ENCODE measurements at regions not wholly inside any gene's neighbourhood (a gene's known extent, or its start where the extent isn't known, plus 50 kb on each side); places are given as distances from the start of the nearest gene placed in this dataset.

DNA sequence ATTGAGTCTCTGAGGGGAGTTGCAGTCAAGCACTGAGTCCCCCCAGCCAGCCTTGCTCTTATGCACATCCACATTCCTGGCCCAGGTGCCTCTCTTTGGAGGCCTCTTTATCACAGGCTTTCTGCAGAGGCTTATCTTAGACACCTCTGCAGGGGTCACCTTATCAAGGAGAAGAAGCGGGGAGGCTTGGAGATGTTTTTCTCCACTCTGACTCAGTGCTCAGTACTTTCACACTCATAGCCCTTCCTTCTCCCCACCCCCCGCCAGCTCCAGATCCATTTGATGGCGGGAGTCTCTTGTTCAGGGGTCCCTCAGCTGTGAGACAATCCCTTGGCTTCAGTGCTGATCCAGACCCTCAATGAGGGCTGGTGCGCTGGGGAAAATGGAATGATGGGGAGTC is 132.1 kb upstream of the TSHZ2 start:
- no peak for DNase-seq

DNA sequence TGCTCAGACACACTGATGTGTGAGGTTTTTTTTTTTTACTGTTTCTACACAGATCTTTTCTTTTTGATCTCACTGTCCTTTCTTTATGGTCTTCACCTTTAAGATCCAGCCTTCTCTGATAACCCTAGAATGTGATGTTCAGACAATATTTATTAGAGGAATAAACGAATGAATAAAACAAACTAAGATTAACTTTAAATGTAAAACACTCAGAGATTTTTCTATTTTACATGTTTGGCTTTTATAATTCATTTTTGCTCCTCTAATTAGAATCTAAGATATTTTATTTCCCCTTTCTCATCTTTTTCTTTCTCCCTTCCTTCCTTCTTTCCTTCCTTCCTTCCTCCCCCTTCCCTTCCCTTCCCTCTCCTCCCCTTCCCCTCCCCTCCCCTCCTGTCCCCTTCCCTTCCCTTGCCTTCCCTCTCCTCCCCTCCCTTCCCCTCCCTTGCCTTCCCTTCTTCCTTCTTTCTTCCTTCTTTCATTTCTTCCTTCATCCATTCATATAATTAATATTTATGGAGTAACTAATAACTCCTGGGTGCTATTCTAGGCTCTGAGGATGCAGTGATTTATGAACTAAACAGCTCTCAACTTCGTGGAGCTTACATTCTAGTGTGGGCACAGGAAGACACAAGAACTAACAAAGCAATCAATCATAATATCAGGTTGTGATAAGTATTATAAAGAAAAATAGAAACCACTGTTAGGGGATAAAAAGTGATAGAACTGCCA is 133.5 kb upstream of the TSHZ2 start:
- ChIA-PET POLR2A (no interaction called here), CTCF (no interaction called here)
- H3K4me3 Mint-ChIP-seq (ENCODE audit: unreplicated experiment), result no peak overlapping the region
- intact Hi-C loops (cut with micrococcal nuclease; ENCODE audit: unreplicated experiment), result no loop called here
- no peaks in the 10 kb centered on the region for H3K9me3 Mint-ChIP-seq (ENCODE audit: unreplicated experiment)
- Histone ChIP-seq H3K9me3 (no peaks in the 10 kb centered on the region), H3K4me3 (ENCODE audit: low read depth, low read length) (no peak overlapping the region), H3K4me1 (no peaks in the 10 kb centered on the region), H3K27me3 (replicated peaks; ENCODE audit: control insufficient read depth, insufficient read depth, low read length) (no peaks in the 10 kb centered on the region), H3K36me3 (ENCODE audit: control insufficient read depth, insufficient read depth, low read length) (no peaks in the 10 kb centered on the region)
- H3K4me1 Mint-ChIP-seq (ENCODE audit: low read depth, unreplicated experiment), result no peaks in the 10 kb centered on the region
- no peak for DNase-seq
- TF ChIP-seq, protein P1, sequence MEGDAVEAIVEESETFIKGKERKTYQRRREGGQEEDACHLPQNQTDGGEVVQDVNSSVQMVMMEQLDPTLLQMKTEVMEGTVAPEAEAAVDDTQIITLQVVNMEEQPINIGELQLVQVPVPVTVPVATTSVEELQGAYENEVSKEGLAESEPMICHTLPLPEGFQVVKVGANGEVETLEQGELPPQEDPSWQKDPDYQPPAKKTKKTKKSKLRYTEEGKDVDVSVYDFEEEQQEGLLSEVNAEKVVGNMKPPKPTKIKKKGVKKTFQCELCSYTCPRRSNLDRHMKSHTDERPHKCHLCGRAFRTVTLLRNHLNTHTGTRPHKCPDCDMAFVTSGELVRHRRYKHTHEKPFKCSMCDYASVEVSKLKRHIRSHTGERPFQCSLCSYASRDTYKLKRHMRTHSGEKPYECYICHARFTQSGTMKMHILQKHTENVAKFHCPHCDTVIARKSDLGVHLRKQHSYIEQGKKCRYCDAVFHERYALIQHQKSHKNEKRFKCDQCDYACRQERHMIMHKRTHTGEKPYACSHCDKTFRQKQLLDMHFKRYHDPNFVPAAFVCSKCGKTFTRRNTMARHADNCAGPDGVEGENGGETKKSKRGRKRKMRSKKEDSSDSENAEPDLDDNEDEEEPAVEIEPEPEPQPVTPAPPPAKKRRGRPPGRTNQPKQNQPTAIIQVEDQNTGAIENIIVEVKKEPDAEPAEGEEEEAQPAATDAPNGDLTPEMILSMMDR (IDR thresholded peaks at IDR 0.05; ENCODE audit: insufficient read depth in 1 of 2, low read depth in 1 of 2, low read length in 1 of 2, severe bottlenecking in 1 of 2, unreplicated experiment in 1 of 2), result no peak
- H3K27ac Mint-ChIP-seq (ENCODE audit: unreplicated experiment), result no peak overlapping the region
- H3K36me3 Mint-ChIP-seq (ENCODE audit: insufficient read depth, unreplicated experiment), result no peaks in the 10 kb centered on the region
- H3K27me3 Mint-ChIP-seq (ENCODE audit: insufficient read depth, unreplicated experiment), result peaks cover 24% of the 10 kb centered on the region
- BruUV-seq (replicated peaks), result no TSS peak

More for the DNA sequence above, 132.1 kb upstream of the TSHZ2 start:
- Histone ChIP-seq H3K4me1 (no peaks in the 10 kb centered on the region), H3K36me3 (ENCODE audit: control insufficient read depth, insufficient read depth, low read length) (no peaks in the 10 kb centered on the region), H3K4me3 (ENCODE audit: low read depth, low read length) (no peak overlapping the region), H3K27me3 (replicated peaks; ENCODE audit: control insufficient read depth, insufficient read depth, low read length) (no peaks in the 10 kb centered on the region), H3K9me3 (no peaks in the 10 kb centered on the region)
- no peaks in the 10 kb centered on the region for H3K4me1 Mint-ChIP-seq (ENCODE audit: low read depth, unreplicated experiment)
- no peaks in the 10 kb centered on the region for H3K36me3 Mint-ChIP-seq (ENCODE audit: insufficient read depth, unreplicated experiment)
- H3K4me3 Mint-ChIP-seq (ENCODE audit: unreplicated experiment), result no peak overlapping the region
- ChIA-PET POLR2A (no interaction called here), CTCF (interaction anchor here (0.6 kb wide), 1 partner anchor 1126 kb away, joined by 3 read pairs; no protein-coding TSS in a partner anchor)
- H3K9me3 Mint-ChIP-seq (ENCODE audit: unreplicated experiment), result no peaks in the 10 kb centered on the region
- TF ChIP-seq, protein P1 (IDR thresholded peaks at IDR 0.05; ENCODE audit: insufficient read depth in 1 of 2, low read depth in 1 of 2, low read length in 1 of 2, severe bottlenecking in 1 of 2, unreplicated experiment in 1 of 2), result no peak
- BruUV-seq (replicated peaks), result no TSS peak
- H3K27me3 Mint-ChIP-seq (ENCODE audit: insufficient read depth, unreplicated experiment), result peaks cover 22% of the 10 kb centered on the region
- intact Hi-C loops (cut with micrococcal nuclease; ENCODE audit: unreplicated experiment), result loop anchor here (10.0 kb wide), 1 partner anchor 325 kb away; no protein-coding TSS in a partner anchor
- no peak overlapping the region for H3K27ac Mint-ChIP-seq (ENCODE audit: unreplicated experiment)

DNA sequence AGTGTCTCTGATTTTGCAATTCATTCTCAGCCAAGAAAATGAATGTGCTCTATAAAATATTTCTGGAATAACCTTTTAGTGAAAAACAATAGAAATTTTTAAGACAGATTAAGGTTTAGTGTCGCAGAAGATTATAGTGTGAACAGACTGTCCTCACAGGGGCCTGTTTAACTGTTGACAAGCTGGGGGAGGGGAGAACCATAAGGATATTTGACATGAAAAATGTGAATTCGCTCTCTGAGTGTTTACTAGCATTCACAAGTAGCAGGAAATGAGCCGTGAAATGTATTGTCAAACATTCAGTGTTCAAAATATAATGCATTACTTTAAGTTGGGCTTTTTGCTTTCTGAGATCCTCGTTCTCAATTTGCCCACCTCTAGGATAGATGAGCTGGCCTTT is 134.8 kb upstream of the TSHZ2 start:
- Mint-ChIP-seq H3K27me3 (ENCODE audit: insufficient read depth, unreplicated experiment) (peaks cover 24% of the 10 kb centered on the region), H3K36me3 (ENCODE audit: insufficient read depth, unreplicated experiment) (no peaks in the 10 kb centered on the region), H3K4me3 (ENCODE audit: unreplicated experiment) (no peak overlapping the region), H3K9me3 (ENCODE audit: unreplicated experiment) (no peaks in the 10 kb centered on the region), H3K4me1 (ENCODE audit: low read depth, unreplicated experiment) (no peaks in the 10 kb centered on the region), H3K27ac (ENCODE audit: unreplicated experiment) (no peak overlapping the region)
- Histone ChIP-seq H3K9me3 (no peaks in the 10 kb centered on the region), H3K4me3 (ENCODE audit: low read depth, low read length) (no peak overlapping the region), H3K36me3 (ENCODE audit: control insufficient read depth, insufficient read depth, low read length) (no peaks in the 10 kb centered on the region), H3K27me3 (replicated peaks; ENCODE audit: control insufficient read depth, insufficient read depth, low read length) (no peaks in the 10 kb centered on the region), H3K4me1 (no peaks in the 10 kb centered on the region)
- no peak for DNase-seq
- ChIA-PET POLR2A (no interaction called here), CTCF (interaction anchor here (0.7 kb wide), 1 partner anchor 23 kb away, joined by 3 read pairs; no protein-coding TSS in a partner anchor)
- TF ChIP-seq, protein P1 (IDR thresholded peaks at IDR 0.05; ENCODE audit: insufficient read depth in 1 of 2, low read depth in 1 of 2, low read length in 1 of 2, severe bottlenecking in 1 of 2, unreplicated experiment in 1 of 2), result no peak
- BruUV-seq (replicated peaks), result no TSS peak
- intact Hi-C loops (cut with micrococcal nuclease; ENCODE audit: unreplicated experiment), result no loop called here
